Tibial nerve (tissue), 3 donors: ENCODE measurements at regions not wholly inside any gene's neighbourhood (a gene's known extent, or its start where the extent isn't known, plus 50 kb on each side); places are given as distances from the start of the nearest gene placed in this dataset.

Source experiments
- POLR2A ChIP-seq, 2 donors: fragments of 450-650 bp; IDR thresholded peaks; one replicate each; pipeline ENCODE4 v1.6.1; 2017; ENCODE audit warnings: antibody characterized with exemption in 2 of 2, mild to moderate bottlenecking in 2 of 2, moderate library complexity in 2 of 2
- TF ChIP-seq, protein P1 (sequence below), 5 experiments: fragments of 200-600 bp in 3 of 5; fragments of 450-650 bp in 2 of 5; sonication (generic) in 3 of 5; IDR thresholded peaks; one replicate each; pipeline ENCODE4 v1.5.1; 2016 to 2019; ENCODE audit warnings: antibody characterized with exemption in 5 of 5, mild to moderate bottlenecking in 3 of 5, moderate library complexity in 2 of 5

- TF ChIP-seq POLR2A (IDR thresholded peaks at IDR 0.05), result no peak
- TF ChIP-seq, protein P1, sequence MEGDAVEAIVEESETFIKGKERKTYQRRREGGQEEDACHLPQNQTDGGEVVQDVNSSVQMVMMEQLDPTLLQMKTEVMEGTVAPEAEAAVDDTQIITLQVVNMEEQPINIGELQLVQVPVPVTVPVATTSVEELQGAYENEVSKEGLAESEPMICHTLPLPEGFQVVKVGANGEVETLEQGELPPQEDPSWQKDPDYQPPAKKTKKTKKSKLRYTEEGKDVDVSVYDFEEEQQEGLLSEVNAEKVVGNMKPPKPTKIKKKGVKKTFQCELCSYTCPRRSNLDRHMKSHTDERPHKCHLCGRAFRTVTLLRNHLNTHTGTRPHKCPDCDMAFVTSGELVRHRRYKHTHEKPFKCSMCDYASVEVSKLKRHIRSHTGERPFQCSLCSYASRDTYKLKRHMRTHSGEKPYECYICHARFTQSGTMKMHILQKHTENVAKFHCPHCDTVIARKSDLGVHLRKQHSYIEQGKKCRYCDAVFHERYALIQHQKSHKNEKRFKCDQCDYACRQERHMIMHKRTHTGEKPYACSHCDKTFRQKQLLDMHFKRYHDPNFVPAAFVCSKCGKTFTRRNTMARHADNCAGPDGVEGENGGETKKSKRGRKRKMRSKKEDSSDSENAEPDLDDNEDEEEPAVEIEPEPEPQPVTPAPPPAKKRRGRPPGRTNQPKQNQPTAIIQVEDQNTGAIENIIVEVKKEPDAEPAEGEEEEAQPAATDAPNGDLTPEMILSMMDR (IDR thresholded peaks at IDR 0.05), result no peak
These were observed 281.4 kb downstream of the KCNS3 start for GRCh38 chr2:18159896-18160295.
